Type B pancreatic cell (in vitro differentiated cells): ENCODE measurements at regions not wholly inside any gene's neighbourhood (a gene's known extent, or its start where the extent isn't known, plus 50 kb on each side); places are given as distances from the start of the nearest gene placed in this dataset.

Source experiments
- DNase-seq: peaks from one replicate; pipeline ENCODE4 v3.0.0; 2021; ENCODE audit warnings: mixed read lengths; ENCODE audit not compliant: unreplicated experiment; ENCODE audit errors: extremely low spot score
- H3K27ac Mint-ChIP-seq: 2 replicates; pipeline ENCODE4 v1.8.0; 2021; ENCODE audit warnings: mild to moderate bottlenecking, mixed read lengths
- H3K27me3 Mint-ChIP-seq: 2 replicates; pipeline ENCODE4 v1.8.0; 2021; ENCODE audit warnings: mixed read lengths
- H3K36me3 Mint-ChIP-seq: 2 replicates; pipeline ENCODE4 v1.8.0; 2021; ENCODE audit warnings: mixed read lengths
- H3K4me1 Mint-ChIP-seq: one replicate; pipeline ENCODE4 v1.8.0; 2021; ENCODE audit warnings: mixed read lengths; ENCODE audit not compliant: unreplicated experiment
- H3K4me3 Mint-ChIP-seq: 2 replicates; pipeline ENCODE4 v1.8.0; 2021; ENCODE audit warnings: mild to moderate bottlenecking, mixed read lengths
- H3K9me3 Mint-ChIP-seq: 2 replicates; pipeline ENCODE4 v1.8.0; 2021; ENCODE audit warnings: mixed read lengths
- CTCF ChIP-seq: fragments of 200-600 bp; sonication (generic); conservative IDR thresholded peaks from 2 replicates; pipeline ENCODE4 v1.5.0; 2021; ENCODE audit warnings: antibody characterized with exemption, mild to moderate bottlenecking

DNA sequence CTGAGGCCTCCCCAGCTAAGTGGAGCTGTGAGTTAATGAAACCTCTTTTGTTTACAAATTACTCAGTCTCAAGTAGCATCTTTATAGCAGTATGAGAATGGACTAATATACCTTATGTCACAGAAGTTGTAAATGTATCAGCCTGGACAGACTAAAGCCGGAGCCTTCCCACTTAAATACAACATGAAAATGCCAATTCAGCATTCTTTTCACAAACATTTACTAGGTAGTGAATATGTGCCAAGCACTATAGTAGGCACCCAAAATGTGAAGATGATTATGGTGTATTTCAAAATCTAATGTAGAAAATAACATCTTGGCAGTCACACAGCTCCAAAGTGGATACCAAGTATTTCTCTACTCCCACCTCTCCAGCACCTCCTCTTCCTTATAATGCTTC is 693.0 kb downstream of the KCNJ2 start:
- Mint-ChIP-seq H3K4me1 (peaks cover 5% of the 10 kb centered on the region), H3K4me3 (no peak overlapping the region), H3K9me3 (peaks cover 10% of the 10 kb centered on the region), H3K27ac (no peak overlapping the region), H3K27me3 (peaks cover 2% of the 10 kb centered on the region), H3K36me3 (no peaks in the 10 kb centered on the region)
- DNase-seq = no peak
- TF ChIP-seq CTCF = no peak

DNA sequence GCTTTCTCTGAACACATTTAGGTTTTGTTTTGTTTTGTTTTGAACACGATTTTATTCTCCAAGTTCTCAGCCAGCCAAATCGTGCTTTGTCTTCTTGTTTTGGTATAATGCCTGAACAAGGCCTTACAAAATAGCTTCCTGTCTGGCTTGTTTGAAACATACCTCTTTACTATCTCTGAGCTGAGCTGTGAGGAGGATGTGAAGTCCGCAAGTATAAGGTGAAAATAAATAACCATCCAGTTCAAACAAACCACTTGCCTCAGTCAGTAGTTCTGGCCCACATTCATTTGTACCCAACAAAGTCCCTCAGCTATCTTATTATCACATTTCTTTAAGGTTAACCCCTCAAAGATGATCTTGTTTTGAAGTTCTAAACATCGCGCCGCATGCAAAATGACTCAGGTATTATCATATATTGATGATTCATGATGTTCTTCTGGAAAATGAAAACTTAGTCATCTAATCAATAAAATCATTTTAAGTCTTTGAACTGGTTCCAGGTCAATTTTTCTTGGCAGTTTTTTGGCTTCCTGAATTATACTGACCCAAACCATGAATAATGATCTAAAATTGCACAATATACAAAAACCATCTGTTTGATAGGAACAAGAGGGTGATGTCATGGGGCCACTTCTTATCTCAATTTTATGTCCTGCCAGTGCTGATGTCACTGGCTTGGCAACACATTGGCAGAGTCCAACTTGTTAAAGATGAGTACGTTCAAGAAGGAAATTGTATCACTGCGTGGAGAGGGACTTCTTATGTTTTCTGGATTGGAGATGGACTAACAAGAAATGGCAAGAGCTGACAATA is 694.3 kb downstream of the KCNJ2 start:
- H3K9me3 Mint-ChIP-seq = peaks cover 10% of the 10 kb centered on the region
- TF ChIP-seq CTCF = no peak
- H3K4me3 Mint-ChIP-seq = no peak overlapping the region
- H3K27me3 Mint-ChIP-seq = peaks cover 2% of the 10 kb centered on the region
- no peaks in the 10 kb centered on the region for H3K36me3 Mint-ChIP-seq
- peaks cover 10% of the 10 kb centered on the region for H3K4me1 Mint-ChIP-seq
- H3K27ac Mint-ChIP-seq = no peak overlapping the region
- DNase-seq = no peak

- Mint-ChIP-seq H3K4me3 (no peak overlapping the region), H3K27ac (no peak overlapping the region), H3K36me3 (no peaks in the 10 kb centered on the region), H3K27me3 (peaks cover 3% of the 10 kb centered on the region), H3K9me3 (peaks cover 4% of the 10 kb centered on the region), H3K4me1 (peaks cover 16% of the 10 kb centered on the region)
- TF ChIP-seq CTCF = no peak
- no peak for DNase-seq
These were observed 696.9 kb downstream of the KCNJ2 start for GRCh38 chr17:70865993-70866804.

DNA sequence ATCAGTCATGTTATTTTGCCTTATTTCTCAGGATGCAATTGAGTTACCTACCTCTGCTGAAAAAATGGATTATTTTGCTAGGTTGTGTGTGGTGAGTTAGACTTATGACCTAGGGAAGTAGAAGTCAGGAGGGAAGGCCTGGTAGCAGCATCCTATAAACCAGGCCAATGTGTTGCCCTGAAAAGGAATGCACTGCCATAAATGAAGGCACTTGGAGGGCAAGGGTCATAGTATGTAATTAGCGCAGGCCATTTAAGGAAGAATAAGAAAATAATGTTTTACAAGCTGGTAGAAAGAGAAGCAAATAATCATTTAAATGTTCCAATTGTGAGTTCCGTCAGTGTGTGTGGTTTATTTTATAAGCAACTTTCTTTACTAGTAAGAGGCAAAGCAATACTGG is 698.8 kb downstream of the KCNJ2 start:
- DNase-seq = no peak
- no peak for TF ChIP-seq CTCF
- H3K4me3 Mint-ChIP-seq = no peak overlapping the region

DNA sequence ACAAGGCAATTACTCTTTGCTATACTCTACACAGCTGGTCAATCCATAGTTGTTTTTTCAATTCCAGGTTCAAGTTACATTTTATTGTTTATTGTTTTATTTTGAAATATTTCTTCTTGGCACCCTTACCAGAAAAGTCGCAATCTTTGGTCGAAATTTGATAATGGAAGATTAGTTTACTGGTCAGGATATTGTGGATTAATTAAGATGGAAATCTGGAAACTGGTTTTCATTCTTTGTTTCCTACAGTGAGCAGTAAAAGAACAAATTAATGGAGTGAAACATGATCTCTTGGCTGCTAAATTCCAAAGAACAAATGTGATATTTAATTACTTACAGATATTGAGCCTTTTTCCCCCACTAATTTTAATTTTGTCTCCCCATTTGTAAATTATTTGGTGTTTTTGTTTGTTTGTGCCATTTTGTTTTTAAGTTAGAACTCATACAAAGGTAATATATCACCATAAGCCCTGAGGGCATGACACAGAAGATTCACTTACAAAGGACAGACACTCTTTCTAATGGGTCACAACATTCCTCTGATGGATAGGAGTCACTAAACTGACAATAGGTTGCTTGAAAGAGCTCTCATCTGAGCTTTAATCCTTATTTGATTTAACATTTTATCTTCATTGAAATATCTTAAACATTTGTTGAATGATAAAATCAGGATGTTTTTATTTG is 700.2 kb downstream of the KCNJ2 start:
- no peak overlapping the region for H3K4me3 Mint-ChIP-seq
- H3K27me3 Mint-ChIP-seq = peaks cover 12% of the 10 kb centered on the region
- peaks cover 33% of the 10 kb centered on the region for H3K4me1 Mint-ChIP-seq
- no peak for DNase-seq
- TF ChIP-seq CTCF = no peak
- H3K27ac Mint-ChIP-seq = no peak overlapping the region
- H3K36me3 Mint-ChIP-seq = no peaks in the 10 kb centered on the region
- H3K9me3 Mint-ChIP-seq = peaks cover 10% of the 10 kb centered on the region

More for the DNA sequence above, 698.8 kb downstream of the KCNJ2 start:
- peaks cover 33% of the 10 kb centered on the region for H3K4me1 Mint-ChIP-seq
- H3K9me3 Mint-ChIP-seq = peaks cover 10% of the 10 kb centered on the region
- H3K27me3 Mint-ChIP-seq = peaks cover 12% of the 10 kb centered on the region
- H3K36me3 Mint-ChIP-seq = no peaks in the 10 kb centered on the region
- no peak overlapping the region for H3K27ac Mint-ChIP-seq
